ENCODE measurements at regions not wholly inside any gene's neighbourhood (a gene's known extent, or its start where the extent isn't known, plus 50 kb on each side); places are given as distances from the start of the nearest gene placed in this dataset.

DNA sequence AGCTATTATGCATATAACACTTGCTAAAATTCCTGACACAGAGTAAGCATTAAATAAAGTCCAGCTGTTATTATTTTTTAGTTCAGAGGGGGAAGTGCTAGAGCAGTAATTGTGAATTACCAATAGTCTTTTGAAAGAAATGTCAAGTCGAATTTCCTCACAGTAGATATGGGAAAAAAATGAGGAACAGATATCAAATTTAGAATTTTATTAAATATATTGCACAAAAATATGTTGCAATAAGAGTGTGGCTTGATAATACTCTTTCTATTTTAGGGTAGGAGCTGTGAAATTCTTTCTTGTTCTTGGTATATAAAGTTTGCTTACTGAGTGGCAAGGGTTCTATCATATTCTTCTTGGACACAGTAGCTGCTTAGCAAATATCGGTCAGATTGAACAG, 181.3 kb downstream of the NFKBIZ start:
- no peak for ATAC-seq (ENCODE audit: insufficient read depth, low read depth)
- no peaks in the 10 kb centered on the region for H3K4me1 ChIP-seq (ENCODE audit: insufficient read depth, low read length)
- no peaks in the 10 kb centered on the region for H3K9me3 ChIP-seq (ENCODE audit: insufficient read depth, low read length, severe bottlenecking)
- no peak overlapping the region for H3K4me3 ChIP-seq (ENCODE audit: low read depth in 1 of 2, low read length in 2 of 2)
- no peak overlapping the region for H3K27ac ChIP-seq (ENCODE audit: low read length)
- no peak overlapping the region for H3K9ac ChIP-seq (ENCODE audit: low read depth, low read length)
- DNase-seq = no peak
- TF ChIP-seq CTCF (IDR thresholded peaks at IDR 0.05; ENCODE audit: borderline replicate concordance, extremely low read depth, low read length, poor library complexity, severe bottlenecking) (no peak), EZH2 (IDR thresholded peaks at IDR 0.05; ENCODE audit: borderline replicate concordance, low read depth, low read length, severe bottlenecking) (no peak)
- no peak overlapping the region for H2AFZ ChIP-seq (ENCODE audit: low read depth, low read length)
- no peaks in the 10 kb centered on the region for H4K20me1 ChIP-seq (ENCODE audit: insufficient read depth, low read length)
- H3K4me2 ChIP-seq (ENCODE audit: insufficient read depth, low read length) = no peak overlapping the region
- H3K79me2 ChIP-seq (ENCODE audit: insufficient read depth, low read length) = no peaks in the 10 kb centered on the region
- no peaks in the 10 kb centered on the region for H3K27me3 ChIP-seq (ENCODE audit: insufficient read depth, low read length, poor library complexity)
- no peaks in the 10 kb centered on the region for H3K36me3 ChIP-seq (ENCODE audit: insufficient read depth, low read length)

DNA sequence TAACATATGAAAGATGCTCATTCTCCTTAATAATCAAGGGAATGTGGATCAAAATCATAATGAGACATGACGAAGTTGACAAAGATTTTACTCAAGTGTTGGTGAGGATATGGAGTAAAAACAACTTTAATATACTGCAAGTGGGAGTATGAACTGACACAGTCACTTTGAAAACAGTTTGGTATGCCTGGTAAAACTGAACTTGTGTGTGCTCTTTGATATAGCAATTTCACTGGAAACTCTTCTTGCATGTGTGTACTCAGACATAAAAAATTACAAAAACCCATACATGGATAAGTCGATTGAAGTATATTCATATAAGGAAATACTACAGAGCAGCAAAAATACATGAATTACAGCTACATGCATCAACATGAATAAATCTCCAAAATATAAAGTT, 182.5 kb downstream of the NFKBIZ start:
- Histone ChIP-seq H4K20me1 (ENCODE audit: insufficient read depth, low read length) (no peaks in the 10 kb centered on the region), H2AFZ (ENCODE audit: low read depth, low read length) (no peak overlapping the region), H3K79me2 (ENCODE audit: insufficient read depth, low read length) (no peaks in the 10 kb centered on the region), H3K4me1 (ENCODE audit: insufficient read depth, low read length) (no peaks in the 10 kb centered on the region), H3K27ac (ENCODE audit: low read length) (no peak overlapping the region), H3K4me2 (ENCODE audit: insufficient read depth, low read length) (no peak overlapping the region), H3K4me3 (ENCODE audit: low read depth in 1 of 2, low read length in 2 of 2) (no peak overlapping the region), H3K9ac (ENCODE audit: low read depth, low read length) (no peak overlapping the region), H3K9me3 (ENCODE audit: insufficient read depth, low read length, severe bottlenecking) (no peaks in the 10 kb centered on the region), H3K27me3 (ENCODE audit: insufficient read depth, low read length, poor library complexity) (no peaks in the 10 kb centered on the region), H3K36me3 (ENCODE audit: insufficient read depth, low read length) (no peaks in the 10 kb centered on the region)
- TF ChIP-seq EZH2 (IDR thresholded peaks at IDR 0.05; ENCODE audit: borderline replicate concordance, low read depth, low read length, severe bottlenecking) (no peak), CTCF (IDR thresholded peaks at IDR 0.05; ENCODE audit: borderline replicate concordance, extremely low read depth, low read length, poor library complexity, severe bottlenecking) (no peak)
- ATAC-seq (ENCODE audit: insufficient read depth, low read depth) = no peak
- no peak for DNase-seq

DNA sequence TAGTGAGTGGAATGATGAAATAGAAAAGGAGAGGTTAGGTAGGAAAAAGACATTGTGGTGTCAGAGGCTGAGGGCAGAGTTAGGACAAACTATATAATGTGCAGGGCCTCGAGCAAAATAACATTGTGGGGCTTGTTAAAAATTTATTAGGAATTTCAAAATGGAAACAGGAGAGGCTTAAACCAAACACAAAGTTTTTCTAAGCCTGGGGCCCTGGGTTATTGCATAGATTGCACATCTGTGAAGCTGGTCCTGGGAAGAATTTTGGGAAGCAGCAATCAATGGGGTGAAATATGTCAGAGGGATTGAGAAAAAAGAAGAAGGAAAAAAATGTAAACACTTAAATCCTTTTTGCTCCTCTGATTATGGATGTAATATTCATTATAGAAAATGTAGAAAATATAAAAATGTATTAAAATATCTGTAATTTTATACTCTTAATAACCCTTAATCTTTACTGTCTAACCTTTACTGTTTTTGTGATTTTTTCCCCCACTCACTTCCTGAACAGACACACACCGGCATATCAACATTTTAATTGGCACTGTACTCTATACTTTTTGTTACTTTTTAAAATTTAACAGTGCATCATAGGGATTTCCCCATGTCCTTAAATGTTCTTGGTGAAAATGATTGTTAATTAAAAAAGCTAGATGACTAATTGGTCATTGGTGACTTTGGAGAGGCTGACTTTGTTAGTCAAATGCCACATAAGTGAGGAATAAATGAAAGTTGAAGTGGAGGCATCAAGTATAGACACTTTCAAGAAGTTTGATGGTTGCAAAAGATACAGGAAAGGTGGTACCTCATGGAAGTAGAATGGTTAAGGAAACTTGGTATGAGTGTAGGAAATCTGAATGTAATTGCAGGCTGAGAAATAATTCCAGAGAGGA, 183.4 kb downstream of the NFKBIZ start:
- Histone ChIP-seq H3K4me1 (ENCODE audit: insufficient read depth, low read length) (no peaks in the 10 kb centered on the region), H3K4me2 (ENCODE audit: insufficient read depth, low read length) (no peak overlapping the region), H3K27ac (ENCODE audit: low read length) (no peak overlapping the region), H4K20me1 (ENCODE audit: insufficient read depth, low read length) (no peaks in the 10 kb centered on the region), H3K9ac (ENCODE audit: low read depth, low read length) (no peak overlapping the region), H3K9me3 (ENCODE audit: insufficient read depth, low read length, severe bottlenecking) (no peaks in the 10 kb centered on the region), H3K4me3 (ENCODE audit: low read depth in 1 of 2, low read length in 2 of 2) (no peak overlapping the region), H2AFZ (ENCODE audit: low read depth, low read length) (no peak overlapping the region), H3K79me2 (ENCODE audit: insufficient read depth, low read length) (no peaks in the 10 kb centered on the region), H3K36me3 (ENCODE audit: insufficient read depth, low read length) (no peaks in the 10 kb centered on the region), H3K27me3 (ENCODE audit: insufficient read depth, low read length, poor library complexity) (no peaks in the 10 kb centered on the region)
- no peak for DNase-seq
- ATAC-seq (ENCODE audit: insufficient read depth, low read depth) = no peak
- TF ChIP-seq CTCF (IDR thresholded peaks at IDR 0.05; ENCODE audit: borderline replicate concordance, extremely low read depth, low read length, poor library complexity, severe bottlenecking) = no peak
- no peak for TF ChIP-seq EZH2 (IDR thresholded peaks at IDR 0.05; ENCODE audit: borderline replicate concordance, low read depth, low read length, severe bottlenecking)

Measured in DND-41 (cell line).